Stimulated activated CD4-positive, alpha-beta T cell treated with anti-CD3 and anti-CD28 coated beads, Interleukin-12 subunit alpha, Interleukin-12 subunit beta, amount 100 ng/mL, for 48 hours (primary cell): ENCODE measurements at regions not wholly inside any gene's neighbourhood (a gene's known extent, or its start where the extent isn't known, plus 50 kb on each side); places are given as distances from the start of the nearest gene placed in this dataset.
"Not testable (repeated sequence)": the region's sequence is repeated elsewhere in the genome, so short reads cannot be mapped to it uniquely, and the experiment has no call there.

ENCODE experiments used
- DNase-seq, 3 donors: peaks; one replicate each; pipeline ENCODE4 v3.0.0-alpha.2; 2020; ENCODE audit warnings: low read depth in 2 of 3, low spot score in 1 of 3

GRCh38 chr2:71961289-71962027 is 186.2 kb downstream of the CYP26B1 start:
- no peak for DNase-seq

- no peak for DNase-seq
These were observed 188.2 kb downstream of the CYP26B1 start for GRCh38 chr2:71959494-71959893.

- not testable (repeated sequence) for DNase-seq
These were observed 189.2 kb downstream of the CYP26B1 start for GRCh38 chr2:71958426-71958825.

GRCh38 chr2:71952572-71953188 is 195.0 kb downstream of the CYP26B1 start:
- no peak for DNase-seq

GRCh38 chr2:71951718-71952404 is 195.8 kb downstream of the CYP26B1 start:
- no peak for DNase-seq

- DNase-seq, result no peak
These were observed 196.6 kb downstream of the CYP26B1 start for GRCh38 chr2:71951083-71951468.

- DNase-seq, result no peak
These were observed 197.2 kb downstream of the CYP26B1 start for GRCh38 chr2:71950256-71951082.

- DNase-seq, result no peak
These were observed 198.2 kb downstream of the CYP26B1 start for GRCh38 chr2:71949537-71949798.

GRCh38 chr2:71948781-71949536 is 198.7 kb downstream of the CYP26B1 start:
- DNase-seq, result no peak

- no peak for DNase-seq
These were observed 199.9 kb downstream of the CYP26B1 start for GRCh38 chr2:71947809-71948208.

- no peak for DNase-seq
These were observed 202.1 kb downstream of the CYP26B1 start for GRCh38 chr2:71945603-71945959.

GRCh38 chr2:71944806-71945602 is 202.7 kb downstream of the CYP26B1 start:
- no peak for DNase-seq

GRCh38 chr2:71944183-71944550 is 203.5 kb downstream of the CYP26B1 start:
- no peak for DNase-seq

- DNase-seq, result no peak
These were observed 204.2 kb downstream of the CYP26B1 start for GRCh38 chr2:71943238-71944182.

GRCh38 chr2:71941726-71942525 is 205.7 kb downstream of the CYP26B1 start:
- no peak for DNase-seq

GRCh38 chr2:71940695-71941094 is 207.0 kb downstream of the CYP26B1 start:
- DNase-seq, result no peak

- no peak for DNase-seq
These were observed 207.8 kb downstream of the CYP26B1 start for GRCh38 chr2:71939588-71940535.
